ENCODE measurements at regions not wholly inside any gene's neighbourhood (a gene's known extent, or its start where the extent isn't known, plus 50 kb on each side); places are given as distances from the start of the nearest gene placed in this dataset.

DNA sequence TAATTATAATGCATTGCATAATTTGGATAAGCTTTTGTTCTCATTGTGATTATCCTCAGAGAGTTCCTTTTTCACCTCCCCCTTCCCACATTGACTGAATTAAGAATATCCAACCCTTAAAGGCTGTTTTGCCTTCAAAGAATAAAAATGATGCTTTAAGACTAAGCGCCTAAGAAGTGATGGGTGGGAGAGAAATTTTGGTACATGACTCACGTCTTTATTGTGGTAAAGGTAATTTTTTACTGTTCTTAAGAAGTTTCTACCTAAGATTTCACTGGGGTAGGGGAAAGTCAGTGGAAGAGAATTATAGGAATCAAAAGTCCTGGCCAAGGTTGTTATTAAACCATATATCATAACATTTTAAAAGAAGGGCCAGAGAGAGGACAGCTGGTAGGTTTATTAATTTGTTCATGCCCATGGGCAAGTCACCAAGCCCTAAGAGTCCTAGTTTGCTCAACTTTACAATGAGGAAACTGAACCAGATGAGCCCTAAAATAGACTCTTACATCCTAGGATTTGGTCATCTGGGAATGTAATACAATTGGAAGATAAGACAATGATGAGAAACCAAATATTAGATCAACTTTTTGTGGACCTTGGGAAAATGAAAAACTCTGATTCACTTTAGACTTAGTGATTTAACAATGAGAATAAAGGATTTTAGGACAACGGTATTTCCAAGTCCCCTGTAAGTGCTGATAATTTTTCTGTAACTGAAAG, 101.1 kb upstream of the RASGRP1 start:
- H3K9me3 ChIP-seq = no peaks in the 10 kb centered on the region
- H3K4me3 ChIP-seq (ENCODE audit: low read depth, low read length) = no peak overlapping the region
- Mint-ChIP-seq H3K4me1 (ENCODE audit: low read depth, unreplicated experiment) (no peaks in the 10 kb centered on the region), H3K4me3 (ENCODE audit: unreplicated experiment) (no peak overlapping the region), H3K36me3 (ENCODE audit: insufficient read depth, unreplicated experiment) (no peaks in the 10 kb centered on the region), H3K9me3 (ENCODE audit: unreplicated experiment) (no peaks in the 10 kb centered on the region), H3K27ac (ENCODE audit: unreplicated experiment) (no peak overlapping the region), H3K27me3 (ENCODE audit: insufficient read depth, unreplicated experiment) (peaks cover 17% of the 10 kb centered on the region)
- no peaks in the 10 kb centered on the region for H3K4me1 ChIP-seq
- H3K27me3 ChIP-seq (replicated peaks; ENCODE audit: control insufficient read depth, insufficient read depth, low read length) = no peaks in the 10 kb centered on the region
- intact Hi-C loops (cut with micrococcal nuclease; ENCODE audit: unreplicated experiment) = no loop called here
- BruUV-seq (replicated peaks) = no TSS peak
- ChIA-PET CTCF (no interaction called here), POLR2A (no interaction called here)
- DNase-seq = no peak
- TF ChIP-seq, protein P1, sequence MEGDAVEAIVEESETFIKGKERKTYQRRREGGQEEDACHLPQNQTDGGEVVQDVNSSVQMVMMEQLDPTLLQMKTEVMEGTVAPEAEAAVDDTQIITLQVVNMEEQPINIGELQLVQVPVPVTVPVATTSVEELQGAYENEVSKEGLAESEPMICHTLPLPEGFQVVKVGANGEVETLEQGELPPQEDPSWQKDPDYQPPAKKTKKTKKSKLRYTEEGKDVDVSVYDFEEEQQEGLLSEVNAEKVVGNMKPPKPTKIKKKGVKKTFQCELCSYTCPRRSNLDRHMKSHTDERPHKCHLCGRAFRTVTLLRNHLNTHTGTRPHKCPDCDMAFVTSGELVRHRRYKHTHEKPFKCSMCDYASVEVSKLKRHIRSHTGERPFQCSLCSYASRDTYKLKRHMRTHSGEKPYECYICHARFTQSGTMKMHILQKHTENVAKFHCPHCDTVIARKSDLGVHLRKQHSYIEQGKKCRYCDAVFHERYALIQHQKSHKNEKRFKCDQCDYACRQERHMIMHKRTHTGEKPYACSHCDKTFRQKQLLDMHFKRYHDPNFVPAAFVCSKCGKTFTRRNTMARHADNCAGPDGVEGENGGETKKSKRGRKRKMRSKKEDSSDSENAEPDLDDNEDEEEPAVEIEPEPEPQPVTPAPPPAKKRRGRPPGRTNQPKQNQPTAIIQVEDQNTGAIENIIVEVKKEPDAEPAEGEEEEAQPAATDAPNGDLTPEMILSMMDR (IDR thresholded peaks at IDR 0.05; ENCODE audit: insufficient read depth in 1 of 2, low read depth in 1 of 2, low read length in 1 of 2, severe bottlenecking in 1 of 2, unreplicated experiment in 1 of 2) = no peak
- no peaks in the 10 kb centered on the region for H3K36me3 ChIP-seq (ENCODE audit: control insufficient read depth, insufficient read depth, low read length)

DNA sequence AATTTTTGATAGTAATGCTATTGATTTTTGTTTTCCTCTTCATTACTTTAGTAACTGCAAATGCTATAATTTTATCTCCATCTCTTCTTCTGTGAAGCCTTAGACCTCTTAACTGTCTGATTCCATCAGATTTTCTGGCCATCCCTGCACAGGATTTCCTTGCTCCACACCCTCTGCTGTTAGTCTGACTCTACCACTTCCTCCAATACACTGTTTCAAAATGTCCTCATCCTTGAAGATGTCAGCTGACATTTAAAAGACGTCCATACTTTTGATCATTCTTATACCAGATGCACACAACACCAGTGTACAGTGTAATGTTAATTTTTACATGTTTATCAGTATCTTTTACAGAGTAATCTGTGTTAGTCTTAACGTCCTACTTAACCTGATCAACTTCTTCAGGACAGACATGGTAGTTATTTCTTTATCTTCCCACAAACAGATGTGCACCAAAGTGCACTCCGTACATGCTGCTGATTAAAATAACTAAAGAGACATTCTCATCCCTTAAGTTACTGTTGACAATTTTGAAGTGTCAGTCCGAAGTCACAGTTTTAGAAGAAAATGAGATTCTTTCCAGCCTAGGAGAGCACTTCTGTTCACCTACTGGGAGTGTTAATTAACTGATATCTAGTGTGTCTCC, 102.4 kb upstream of the RASGRP1 start:
- TF ChIP-seq, protein P1 (IDR thresholded peaks at IDR 0.05; ENCODE audit: insufficient read depth in 1 of 2, low read depth in 1 of 2, low read length in 1 of 2, severe bottlenecking in 1 of 2, unreplicated experiment in 1 of 2) = no peak
- intact Hi-C loops (cut with micrococcal nuclease; ENCODE audit: unreplicated experiment) = no loop called here
- no peaks in the 10 kb centered on the region for H3K9me3 Mint-ChIP-seq (ENCODE audit: unreplicated experiment)
- no peaks in the 10 kb centered on the region for H3K36me3 ChIP-seq (ENCODE audit: control insufficient read depth, insufficient read depth, low read length)
- H3K9me3 ChIP-seq = no peaks in the 10 kb centered on the region
- H3K27ac Mint-ChIP-seq (ENCODE audit: unreplicated experiment) = no peak overlapping the region
- H3K27me3 Mint-ChIP-seq (ENCODE audit: insufficient read depth, unreplicated experiment) = peaks cover 17% of the 10 kb centered on the region
- DNase-seq = no peak
- H3K4me3 ChIP-seq (ENCODE audit: low read depth, low read length) = no peak overlapping the region
- ChIA-PET POLR2A (no interaction called here), CTCF (no interaction called here)
- no peaks in the 10 kb centered on the region for H3K36me3 Mint-ChIP-seq (ENCODE audit: insufficient read depth, unreplicated experiment)
- BruUV-seq (replicated peaks) = no TSS peak
- no peak overlapping the region for H3K4me3 Mint-ChIP-seq (ENCODE audit: unreplicated experiment)
- H3K4me1 ChIP-seq = no peaks in the 10 kb centered on the region
- H3K27me3 ChIP-seq (replicated peaks; ENCODE audit: control insufficient read depth, insufficient read depth, low read length) = no peaks in the 10 kb centered on the region
- no peaks in the 10 kb centered on the region for H3K4me1 Mint-ChIP-seq (ENCODE audit: low read depth, unreplicated experiment)

DNA sequence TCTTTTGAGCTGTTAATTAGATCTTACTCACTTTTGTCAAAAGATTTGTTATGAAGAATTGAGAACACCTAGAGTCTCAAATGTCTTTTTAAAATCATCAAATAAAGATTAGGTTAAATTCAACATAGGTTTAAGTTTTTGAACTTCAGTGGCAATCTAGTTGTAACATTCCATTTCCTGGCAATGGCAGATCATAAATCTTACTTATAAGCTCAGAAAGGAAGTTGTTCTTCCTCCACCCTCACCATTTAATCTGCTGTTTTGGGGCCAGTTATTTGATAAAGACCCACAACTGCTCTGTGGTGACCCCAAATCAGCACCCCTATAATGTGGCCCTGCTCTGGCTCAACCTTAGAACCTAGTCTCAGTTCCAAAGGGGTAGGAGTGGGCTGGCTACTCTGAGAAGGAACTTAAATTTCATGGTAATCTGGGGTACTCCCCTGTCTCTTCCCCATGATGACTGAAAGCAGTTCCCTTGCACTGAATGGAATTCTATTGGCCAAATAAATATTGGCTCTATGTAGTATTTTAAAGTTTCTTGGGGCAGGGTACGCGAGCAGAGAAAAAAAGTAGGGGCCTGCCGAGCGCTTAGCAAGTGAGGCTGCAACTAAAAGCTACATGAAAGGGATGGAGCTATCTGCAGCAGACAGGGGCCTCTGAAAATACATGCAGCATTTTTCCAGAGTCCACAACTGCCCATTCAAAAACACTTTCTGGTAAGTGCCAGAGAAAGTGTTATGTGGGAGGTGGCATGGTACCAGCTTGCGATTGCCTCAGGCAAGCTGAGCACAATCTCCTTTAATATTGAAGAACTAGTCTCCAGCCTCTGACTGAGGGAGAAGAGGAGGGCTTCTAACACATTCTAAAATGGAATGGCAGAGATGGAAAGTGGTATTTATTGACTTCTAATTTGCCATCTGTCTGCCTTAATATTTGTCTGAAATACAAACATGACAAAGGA, 103.6 kb upstream of the RASGRP1 start:
- no peaks in the 10 kb centered on the region for H3K9me3 Mint-ChIP-seq (ENCODE audit: unreplicated experiment)
- peaks cover 17% of the 10 kb centered on the region for H3K27me3 Mint-ChIP-seq (ENCODE audit: insufficient read depth, unreplicated experiment)
- intact Hi-C loops (cut with micrococcal nuclease; ENCODE audit: unreplicated experiment) = no loop called here
- no peak overlapping the region for H3K4me3 Mint-ChIP-seq (ENCODE audit: unreplicated experiment)
- DNase-seq = no peak
- ChIA-PET POLR2A (no interaction called here), CTCF (interaction anchor here (0.5 to 1.3 kb wide), 2 partner anchors 13 to 21 kb away, joined by 3 to 6 read pairs; no protein-coding TSS in a partner anchor)
- Histone ChIP-seq H3K36me3 (ENCODE audit: control insufficient read depth, insufficient read depth, low read length) (no peaks in the 10 kb centered on the region), H3K27me3 (replicated peaks; ENCODE audit: control insufficient read depth, insufficient read depth, low read length) (no peaks in the 10 kb centered on the region), H3K4me3 (ENCODE audit: low read depth, low read length) (no peak overlapping the region), H3K9me3 (no peaks in the 10 kb centered on the region), H3K4me1 (no peaks in the 10 kb centered on the region)
- H3K27ac Mint-ChIP-seq (ENCODE audit: unreplicated experiment) = no peak overlapping the region
- no peaks in the 10 kb centered on the region for H3K4me1 Mint-ChIP-seq (ENCODE audit: low read depth, unreplicated experiment)
- no peaks in the 10 kb centered on the region for H3K36me3 Mint-ChIP-seq (ENCODE audit: insufficient read depth, unreplicated experiment)
- no TSS peak for BruUV-seq (replicated peaks)
- TF ChIP-seq, protein P1 (IDR thresholded peaks at IDR 0.05; ENCODE audit: insufficient read depth in 1 of 2, low read depth in 1 of 2, low read length in 1 of 2, severe bottlenecking in 1 of 2, unreplicated experiment in 1 of 2) = no peak

Data from Caco-2 (cell line).